GM19099 (cell line): ENCODE measurements at regions not wholly inside any gene's neighbourhood (a gene's known extent, or its start where the extent isn't known, plus 50 kb on each side); places are given as distances from the start of the nearest gene placed in this dataset.

Experiments
- POLR2A ChIP-seq: IDR thresholded peaks from 3 replicates; pipeline ENCODE4 v1.6.1; 2011; ENCODE audit warnings: low read depth; ENCODE audit not compliant: insufficient read length; ENCODE audit errors: extremely low read depth

DNA sequence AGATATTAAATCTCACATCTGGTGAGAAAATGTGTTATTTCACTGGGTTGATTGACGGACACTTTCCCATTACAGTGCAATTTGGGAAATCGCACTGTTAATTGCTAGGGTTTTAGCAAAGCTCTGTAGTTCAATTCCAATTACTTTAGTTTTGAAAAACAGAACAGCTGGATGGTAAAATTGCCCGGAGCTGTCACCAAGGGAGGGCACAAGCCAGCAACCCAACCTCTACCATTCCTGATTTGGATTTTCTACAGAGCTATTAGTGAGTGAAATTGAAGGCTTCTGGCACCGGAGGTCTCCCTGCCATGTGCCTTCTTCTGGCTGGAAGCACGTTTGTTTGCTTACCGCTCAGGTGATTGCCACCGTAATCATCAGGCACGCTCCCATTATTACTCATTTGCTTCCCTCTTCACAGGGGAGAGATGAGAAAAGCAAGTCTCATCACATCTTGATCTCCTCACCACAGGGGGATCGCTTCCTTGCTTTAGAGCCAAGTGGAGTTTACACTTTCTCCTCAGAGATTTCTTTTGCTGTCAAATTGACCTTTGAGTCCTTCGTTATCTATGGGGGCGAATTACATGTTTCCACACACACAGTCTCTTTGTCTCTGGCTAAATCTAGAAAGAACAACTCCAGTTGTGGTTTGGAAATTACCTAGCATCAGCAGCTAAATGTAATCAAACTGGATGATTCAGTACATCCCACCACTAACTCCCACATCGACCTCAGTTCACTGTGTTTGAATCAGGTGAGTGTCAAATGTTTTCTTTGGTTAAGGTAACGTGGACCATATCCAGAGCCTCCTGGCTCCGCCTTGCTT lies 421.7 kb upstream of the GOLIM4 start:
- no peak for TF ChIP-seq POLR2A

DNA sequence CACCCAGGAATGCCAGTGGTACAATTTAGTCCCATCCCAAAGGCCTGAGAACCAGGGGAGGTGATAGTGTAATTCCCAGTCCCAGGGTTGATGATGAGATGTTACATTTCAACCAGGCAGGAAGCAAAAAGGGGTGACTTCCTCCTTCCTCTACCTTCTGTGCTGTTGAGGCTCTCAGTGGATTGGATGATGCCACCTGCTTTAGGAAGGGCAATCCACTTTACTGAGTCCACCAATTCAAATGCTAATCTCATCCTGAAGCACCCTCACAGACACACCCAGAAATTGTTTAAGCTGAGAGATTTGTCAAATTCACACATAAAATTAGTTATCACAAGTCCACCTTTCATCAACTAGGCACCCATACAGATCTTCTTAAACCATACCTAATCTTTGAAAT lies 418.5 kb upstream of the GOLIM4 start:
- TF ChIP-seq POLR2A: no peak

DNA sequence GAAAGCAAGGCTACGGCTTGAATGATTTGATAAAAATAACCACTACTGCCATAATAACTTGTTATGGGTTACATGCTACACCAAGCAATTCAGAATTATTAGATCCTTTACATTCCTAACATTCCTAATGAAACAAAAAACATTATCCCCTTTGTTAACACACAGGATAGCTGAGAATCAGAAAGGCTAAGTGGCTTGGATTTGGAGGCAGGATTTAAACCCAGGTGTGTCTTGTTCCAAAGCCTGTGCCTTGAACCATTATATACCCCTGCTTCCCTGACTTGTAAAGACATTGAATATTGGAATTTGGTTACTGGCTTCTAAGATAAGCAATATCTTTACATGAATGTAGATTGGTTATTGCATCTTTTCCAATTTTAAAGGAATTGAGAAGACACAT lies 417.1 kb upstream of the GOLIM4 start:
- TF ChIP-seq POLR2A: no peak

DNA sequence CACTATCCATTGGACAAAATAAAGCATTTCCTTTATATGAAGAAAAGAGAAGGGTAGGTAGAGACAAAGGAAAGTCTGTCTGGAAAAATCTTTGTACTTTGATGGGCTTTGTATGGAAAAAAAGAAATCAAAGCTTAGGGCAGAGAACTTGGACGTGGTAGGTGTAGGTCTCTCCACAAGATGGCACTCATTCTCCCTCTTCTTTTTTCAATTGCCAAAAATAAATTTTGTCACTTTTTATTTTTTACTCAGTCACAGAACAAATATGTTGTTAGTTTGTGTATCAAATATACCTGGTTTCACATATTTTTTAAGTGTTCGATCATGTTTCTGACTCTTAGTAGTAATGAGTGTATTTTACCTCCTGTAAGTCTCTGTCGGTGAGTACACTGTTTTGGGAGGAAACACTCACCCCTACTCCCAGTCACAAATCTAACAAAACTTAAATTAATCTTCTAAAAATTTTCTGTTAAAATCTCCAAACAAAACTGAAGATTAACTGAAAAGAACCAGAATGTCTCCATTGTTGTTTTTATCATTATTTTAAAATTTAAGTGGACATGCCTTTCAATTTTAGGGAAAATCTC lies 415.8 kb upstream of the GOLIM4 start:
- TF ChIP-seq POLR2A: no peak

DNA sequence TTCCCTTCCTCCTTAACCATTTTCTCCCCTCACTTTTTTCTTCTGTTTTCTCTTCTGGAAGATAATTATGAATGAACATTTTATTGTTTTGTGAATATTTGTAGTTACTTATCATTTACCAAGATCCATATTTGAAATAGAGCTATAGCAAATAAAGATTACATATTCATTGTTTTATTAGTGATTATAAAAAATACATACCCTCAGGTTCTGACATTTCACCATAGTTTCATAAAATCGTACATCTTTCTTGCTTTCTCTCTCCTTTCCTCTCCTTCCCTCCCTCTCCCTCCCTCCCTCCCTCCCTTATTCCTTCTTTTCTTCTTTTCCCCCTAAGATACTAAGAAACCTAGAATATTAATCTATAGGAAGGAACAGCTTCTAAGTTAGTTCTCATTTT lies 410.9 kb upstream of the GOLIM4 start:
- TF ChIP-seq POLR2A: no peak

DNA sequence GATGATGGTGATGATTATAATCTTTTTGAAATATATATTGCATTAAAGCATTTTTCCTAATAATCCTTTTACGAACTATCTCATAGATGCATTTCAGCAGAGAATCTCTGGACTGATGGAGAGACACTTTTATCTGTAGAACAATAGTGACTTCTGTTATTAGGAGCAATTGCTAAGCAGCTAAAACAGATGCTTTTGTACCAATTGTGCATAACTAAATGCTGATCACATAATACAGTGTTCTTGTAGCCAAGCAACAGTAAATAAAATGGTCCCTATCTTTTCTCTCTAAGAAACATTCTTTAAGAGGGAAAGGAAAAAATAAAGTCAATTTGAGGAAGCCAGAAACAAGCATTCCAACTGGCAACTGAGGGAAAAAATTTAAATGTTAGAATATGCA lies 405.8 kb upstream of the GOLIM4 start:
- TF ChIP-seq POLR2A: no peak

DNA sequence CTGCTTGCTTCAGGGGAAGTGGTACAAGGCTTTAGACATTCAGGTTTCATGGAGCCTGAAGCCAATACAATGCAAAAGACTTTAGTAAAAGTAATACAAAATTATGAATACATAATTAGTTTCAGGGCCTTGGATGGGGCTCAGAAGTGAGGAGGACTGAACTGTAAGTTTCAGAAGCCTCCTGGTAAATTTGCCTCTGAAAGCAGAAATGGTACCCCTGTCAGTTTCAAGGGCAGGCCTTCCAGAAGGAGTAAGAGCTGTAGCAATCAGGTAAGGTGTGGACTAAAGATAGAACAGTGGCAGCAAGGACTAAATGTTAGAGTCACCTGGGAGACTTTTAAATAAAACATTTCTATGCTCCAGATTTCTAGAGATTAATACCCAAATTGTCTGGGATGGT lies 402.5 kb upstream of the GOLIM4 start:
- TF ChIP-seq POLR2A: no peak

DNA sequence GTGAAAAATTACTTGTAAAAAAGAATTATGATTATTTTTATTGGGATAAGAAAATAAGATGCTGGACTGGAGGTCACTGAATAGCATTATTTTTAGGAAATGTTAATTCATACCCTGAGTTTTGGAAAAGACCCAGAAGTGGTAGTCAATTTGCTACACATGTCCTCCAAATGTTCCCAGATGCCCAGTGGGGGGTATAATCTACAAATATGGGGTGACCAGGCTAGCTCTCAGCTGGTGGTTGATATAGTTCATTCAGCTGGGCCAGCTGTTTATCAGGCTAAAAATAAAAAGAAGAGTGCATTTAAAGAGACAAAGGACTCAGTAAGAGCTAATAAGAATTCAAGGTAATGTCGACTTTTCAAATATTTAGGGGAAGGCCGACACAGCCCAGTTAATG lies 402.0 kb upstream of the GOLIM4 start:
- TF ChIP-seq POLR2A: no peak

DNA sequence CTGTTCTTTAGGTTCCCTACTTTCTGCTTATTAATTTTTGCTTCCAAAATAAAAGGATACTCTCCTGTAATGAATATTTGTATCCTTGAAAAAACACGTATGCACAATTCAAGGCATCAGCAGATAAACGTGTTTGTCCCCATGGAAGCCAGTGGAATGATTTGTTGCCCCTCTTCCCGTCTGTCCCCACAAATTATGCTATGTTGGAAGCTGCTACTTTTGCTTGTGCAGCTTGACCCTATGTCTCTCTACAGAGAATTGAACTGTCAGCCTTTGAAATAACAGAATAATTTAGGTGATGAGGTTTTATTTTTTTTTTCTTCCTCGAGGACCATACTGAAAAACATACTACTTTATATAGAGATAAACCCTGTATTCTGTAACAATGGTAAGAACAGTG lies 401.5 kb upstream of the GOLIM4 start:
- TF ChIP-seq POLR2A: no peak

DNA sequence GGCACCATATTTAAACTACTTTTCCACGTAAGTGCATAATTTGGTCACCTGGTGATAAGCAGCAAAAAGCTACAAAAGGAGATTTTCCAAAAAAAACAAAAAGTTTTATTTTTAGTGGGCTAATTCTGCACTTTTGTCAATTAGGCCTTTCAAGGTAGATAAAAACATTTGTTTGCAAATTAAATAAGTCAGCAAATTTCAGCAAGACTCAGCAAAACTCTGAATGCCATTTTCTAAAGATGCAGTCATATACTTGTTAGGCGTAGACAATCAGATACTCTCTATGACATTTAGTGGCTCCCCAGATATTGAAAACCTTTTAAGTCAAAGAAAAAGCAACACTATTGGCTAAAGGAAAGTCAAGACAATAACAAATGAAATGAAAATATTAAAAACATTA lies 400.2 kb upstream of the GOLIM4 start:
- TF ChIP-seq POLR2A: no peak

DNA sequence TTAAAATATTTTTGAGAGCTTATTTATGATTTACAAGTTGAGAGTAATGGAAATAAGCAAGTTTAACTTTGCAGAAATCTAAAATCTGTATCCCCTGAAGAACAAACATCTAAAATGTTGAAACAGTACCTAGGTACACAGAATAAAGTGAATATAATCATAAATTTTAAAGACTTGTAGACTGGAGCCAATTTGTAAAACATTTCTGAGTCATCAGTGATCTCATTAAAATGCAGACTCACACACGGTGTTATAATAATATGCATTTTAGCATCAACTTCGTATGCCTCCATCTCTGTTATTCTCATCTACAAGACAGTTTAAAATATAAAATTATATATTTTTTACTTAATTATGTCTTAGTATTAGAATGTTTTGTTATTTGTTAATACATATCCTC lies 399.5 kb upstream of the GOLIM4 start:
- TF ChIP-seq POLR2A: no peak

DNA sequence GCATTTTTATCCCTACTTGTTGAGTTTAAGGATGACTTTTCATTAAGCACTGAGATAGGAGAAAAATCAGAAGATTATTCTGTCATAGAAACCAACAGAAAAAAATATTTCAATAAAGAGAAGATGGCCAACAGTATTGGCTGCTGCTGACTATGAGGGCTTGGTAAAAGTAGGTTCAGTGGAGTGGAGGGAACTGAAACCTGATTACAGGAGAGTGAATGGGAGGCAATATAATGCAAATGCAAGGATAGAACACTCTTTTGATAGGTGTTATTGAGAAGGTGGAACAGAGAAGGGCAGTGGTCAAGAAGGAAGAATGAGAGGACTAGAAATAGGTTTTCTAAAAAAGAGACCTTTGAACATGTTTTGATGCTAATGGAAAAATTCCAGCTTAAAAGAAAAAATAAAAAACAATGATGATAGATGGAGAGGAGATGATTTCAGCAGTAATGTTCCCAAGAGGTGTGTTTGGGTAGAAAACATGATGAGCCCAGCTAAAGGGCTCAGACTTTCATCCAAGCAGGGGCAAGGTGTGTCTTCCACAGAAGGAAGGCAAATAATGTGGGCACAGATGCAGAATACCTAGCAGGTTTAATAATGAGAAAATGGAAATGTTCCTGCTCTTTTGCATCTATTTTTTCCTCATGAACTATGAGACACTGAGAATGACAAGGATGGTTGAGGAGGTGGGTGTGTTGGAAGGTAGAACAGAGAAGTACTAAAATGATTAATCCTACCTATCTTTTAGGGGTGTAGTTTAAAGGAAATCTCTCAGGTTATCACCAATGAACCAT lies 397.9 kb upstream of the GOLIM4 start:
- no peak for TF ChIP-seq POLR2A

DNA sequence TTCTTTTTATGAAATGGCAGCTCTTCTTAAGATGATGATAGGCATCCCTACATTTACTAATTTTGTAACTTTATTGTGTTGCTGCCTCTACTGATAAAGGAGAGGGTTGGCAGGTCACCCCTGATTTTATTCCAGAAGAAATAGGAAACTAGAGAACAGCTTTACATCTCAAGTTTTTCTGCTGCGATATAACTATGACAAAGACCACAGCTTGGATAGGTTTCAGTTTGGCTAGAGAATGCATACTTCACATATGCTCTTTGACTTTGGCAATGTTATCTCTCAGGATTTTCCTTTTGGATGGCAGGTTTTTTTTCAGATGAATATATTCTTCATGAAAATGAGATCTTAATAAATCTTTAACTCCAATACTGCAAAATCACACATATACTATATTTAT lies 395.3 kb upstream of the GOLIM4 start:
- TF ChIP-seq POLR2A: no peak

DNA sequence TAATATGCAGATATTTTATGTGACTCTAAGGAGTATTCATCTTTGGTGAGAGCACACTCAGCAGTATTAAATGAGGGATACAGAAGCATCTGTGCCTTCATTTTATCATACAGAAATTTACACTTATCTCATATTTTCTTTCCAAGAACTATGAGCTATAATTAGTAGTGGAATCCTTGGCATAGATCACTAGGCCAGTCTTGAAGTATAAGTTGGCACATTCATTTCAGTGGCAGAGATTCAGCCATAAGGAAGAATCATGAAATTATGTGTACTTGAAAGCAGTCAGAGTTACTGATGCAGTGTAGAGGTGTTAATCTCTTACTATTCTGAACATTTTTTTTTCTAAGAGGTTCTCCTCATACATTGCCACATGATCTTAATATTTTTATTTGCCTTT lies 393.6 kb upstream of the GOLIM4 start:
- TF ChIP-seq POLR2A: no peak

DNA sequence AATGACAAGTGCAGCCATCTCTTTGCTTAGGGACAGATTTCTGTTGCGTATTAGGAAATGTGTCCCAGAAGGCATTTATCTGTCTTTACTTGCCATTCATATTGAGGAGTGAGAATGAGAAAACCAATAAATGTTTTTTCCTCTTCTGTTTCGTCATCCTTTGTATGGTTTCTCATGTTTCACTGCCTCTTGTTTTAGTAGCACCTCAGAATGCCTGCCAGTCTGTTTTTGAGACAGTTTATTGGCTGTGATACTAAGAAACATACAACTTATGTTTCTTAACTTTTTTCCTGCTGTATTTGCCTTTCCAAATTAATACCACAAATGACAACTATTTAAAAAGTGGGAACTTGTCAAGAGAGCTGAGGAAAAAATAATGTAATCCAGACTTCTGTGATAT lies 390.2 kb upstream of the GOLIM4 start:
- TF ChIP-seq POLR2A: no peak
